ENCODE measurements at regions not wholly inside any gene's neighbourhood (a gene's known extent, or its start where the extent isn't known, plus 50 kb on each side); places are given as distances from the start of the nearest gene placed in this dataset.
"Not testable (repeated sequence)": the region's sequence is repeated elsewhere in the genome, so short reads cannot be mapped to it uniquely, and the experiment has no call there.

GRCh38 chr1:119191325-119191724, 50.9 kb upstream of the WARS2 start:
- no peak for TF ChIP-seq POLR2A (IDR thresholded peaks at IDR 0.05; ENCODE audit: low read length)
- no peak for TF ChIP-seq GATA1 (IDR thresholded peaks at IDR 0.05; ENCODE audit: low read depth, low read length)

DNA sequence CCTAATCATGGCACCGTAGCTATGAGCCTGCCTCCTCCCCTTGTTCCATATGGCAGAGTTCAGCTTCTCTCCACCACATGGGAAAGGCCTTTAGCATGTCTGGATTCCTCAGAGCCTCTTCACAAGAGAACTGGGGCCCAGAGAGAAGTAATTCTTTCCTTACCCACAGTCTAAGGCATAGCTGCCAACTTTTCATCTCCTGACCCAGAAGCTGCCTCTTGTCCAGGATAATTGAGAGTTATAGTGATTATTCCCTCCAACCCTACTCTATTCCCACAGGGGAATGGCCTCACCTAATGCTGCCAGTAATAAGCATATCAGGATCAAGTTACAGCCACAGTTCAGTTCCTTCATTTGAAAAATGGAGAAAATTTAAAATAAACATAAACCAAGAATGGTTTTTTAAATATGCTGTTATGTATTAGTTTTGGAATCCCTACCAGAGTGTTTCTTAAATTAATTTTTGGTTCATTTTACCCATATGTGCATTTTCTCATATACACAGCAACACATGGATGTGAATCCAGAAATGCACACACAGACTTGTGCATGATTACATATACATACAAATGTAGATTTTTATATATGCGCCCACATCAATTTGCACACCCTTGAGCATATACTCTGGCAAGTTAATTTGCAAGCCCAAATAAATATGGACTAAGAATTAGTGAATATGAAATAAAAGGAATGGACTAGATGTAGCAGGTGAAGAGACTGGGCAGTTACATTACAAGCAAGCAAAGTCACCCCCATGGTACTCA, 63.9 kb upstream of the WARS2 start:
- TF ChIP-seq GATA1 (IDR thresholded peaks at IDR 0.05; ENCODE audit: low read depth, low read length) (no peak), POLR2A (IDR thresholded peaks at IDR 0.05; ENCODE audit: low read length) (no peak)

More at GRCh38 chr1:119191325-119191724, 50.9 kb upstream of the WARS2 start:
- DNase-seq: no peak

GRCh38 chr1:119204961-119205357, 64.5 kb upstream of the WARS2 start:
- TF ChIP-seq GATA1 (IDR thresholded peaks at IDR 0.05; ENCODE audit: low read depth, low read length) (no peak), POLR2A (IDR thresholded peaks at IDR 0.05; ENCODE audit: low read length) (no peak)
- peak in 1 of 2 experiments; percentile 22 for DNase-seq

More for the DNA sequence above, 63.9 kb upstream of the WARS2 start:
- no peak for DNase-seq

DNA sequence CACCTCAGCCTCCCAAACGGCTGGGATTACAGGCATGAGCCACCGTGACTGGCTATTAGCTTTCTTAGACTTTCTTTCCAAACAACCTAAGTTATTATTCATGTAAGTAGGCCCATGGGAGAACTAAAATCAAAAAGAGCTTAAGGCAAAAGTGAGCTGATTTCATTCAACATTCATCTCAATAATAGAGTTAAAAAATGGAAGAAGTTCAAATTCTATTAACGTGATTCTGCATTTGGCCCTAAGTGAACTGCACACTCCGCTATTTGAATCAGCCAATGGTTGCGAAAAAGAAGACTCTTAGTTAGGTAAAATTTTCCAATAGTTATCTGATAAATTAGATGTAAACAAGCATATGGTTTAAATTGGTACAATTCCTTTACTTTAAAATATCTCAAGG, 68.6 kb upstream of the WARS2 start:
- DNase-seq: no peak
- TF ChIP-seq POLR2A (IDR thresholded peaks at IDR 0.05; ENCODE audit: low read length) (no peak), GATA1 (IDR thresholded peaks at IDR 0.05; ENCODE audit: low read depth, low read length) (no peak)

GRCh38 chr1:119209596-119210295, 69.3 kb upstream of the WARS2 start:
- DNase-seq: no peak
- TF ChIP-seq POLR2A (IDR thresholded peaks at IDR 0.05; ENCODE audit: low read length): no peak
- TF ChIP-seq GATA1 (IDR thresholded peaks at IDR 0.05; ENCODE audit: low read depth, low read length): no peak

DNA sequence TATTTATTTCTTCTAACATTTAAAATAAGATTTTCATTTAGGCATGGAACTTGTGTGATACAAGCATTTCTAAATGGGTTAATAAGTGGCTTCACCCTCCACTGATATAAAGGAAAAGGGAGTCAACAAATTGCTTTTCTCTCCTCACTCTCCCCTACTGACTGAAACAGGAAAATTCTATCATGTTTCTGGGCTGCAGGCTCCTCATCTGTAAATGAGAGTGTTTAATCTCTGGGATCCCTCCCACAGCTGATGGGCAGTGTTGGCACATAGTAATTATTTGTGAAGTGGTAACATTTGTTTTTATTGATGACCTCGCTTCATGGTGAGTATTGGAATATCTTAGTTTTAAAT, 69.8 kb upstream of the WARS2 start:
- TF ChIP-seq GATA1 (IDR thresholded peaks at IDR 0.05; ENCODE audit: low read depth, low read length) (no peak), POLR2A (IDR thresholded peaks at IDR 0.05; ENCODE audit: low read length) (no peak)
- no peak for DNase-seq

DNA sequence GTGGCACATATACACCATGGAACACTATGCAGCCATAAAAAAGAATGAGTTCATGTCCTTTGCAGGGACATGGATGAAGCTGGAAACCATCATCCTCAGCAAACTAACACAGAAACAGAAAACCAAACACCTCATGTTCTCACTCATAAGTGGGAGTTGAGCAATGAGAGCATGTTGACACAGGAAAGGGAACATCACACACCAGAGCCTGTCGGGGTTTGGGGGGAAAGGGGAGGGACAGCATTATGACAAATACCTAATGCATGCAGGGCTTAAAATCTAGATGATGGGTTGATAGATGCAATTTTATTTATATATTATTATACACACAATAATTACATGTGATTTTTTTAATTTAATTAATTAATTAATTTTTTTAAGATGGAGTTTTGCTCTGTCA, 72.8 kb upstream of the WARS2 start:
- not testable (repeated sequence) for DNase-seq

DNA sequence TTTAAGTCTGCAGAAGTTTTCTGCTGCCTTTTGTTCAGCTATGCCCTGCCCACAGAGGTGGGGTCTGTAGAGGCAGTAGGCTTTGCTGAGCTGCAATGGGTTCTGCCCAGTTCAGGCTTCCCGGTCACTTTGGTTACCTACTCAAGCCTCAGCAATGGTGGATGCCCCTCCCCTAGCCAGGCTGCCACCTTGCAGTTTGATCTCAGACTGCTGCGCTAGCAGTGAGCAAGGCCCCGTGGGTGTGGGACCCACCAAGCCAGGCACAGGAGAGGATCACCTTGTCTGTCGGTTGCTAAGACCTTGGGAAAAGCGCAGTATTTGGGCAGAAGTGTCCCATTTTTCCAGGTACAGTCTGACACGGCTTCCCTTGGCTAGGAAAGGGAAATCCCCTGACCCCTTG, 74.5 kb upstream of the WARS2 start:
- DNase-seq: not testable (repeated sequence)

DNA sequence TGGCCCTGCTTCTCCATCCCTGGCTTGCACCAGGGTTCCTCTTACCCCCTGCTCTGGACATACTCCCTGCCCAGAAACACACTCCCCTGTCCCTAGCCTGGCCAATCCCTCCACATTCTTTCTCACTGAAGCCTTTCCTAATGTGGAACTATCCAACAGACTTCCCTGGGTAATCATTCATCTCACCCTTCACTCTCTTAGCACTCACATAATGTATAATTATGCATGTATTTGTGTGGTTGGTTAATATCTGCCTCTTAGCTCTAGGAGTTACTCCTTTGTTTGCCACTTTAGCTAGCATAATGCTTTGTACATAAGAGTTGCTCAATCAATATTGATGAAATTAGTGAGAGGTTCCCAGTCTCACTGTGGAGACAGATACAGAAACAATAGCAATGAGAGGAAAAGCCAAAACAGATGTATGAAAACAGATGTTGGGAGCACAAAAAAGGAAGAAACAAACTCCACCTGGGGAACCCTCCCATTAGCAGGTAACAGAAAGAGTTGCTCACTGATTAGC, 76.9 kb upstream of the WARS2 start:
- TF ChIP-seq GATA1 (IDR thresholded peaks at IDR 0.05; ENCODE audit: low read depth, low read length) (no peak), POLR2A (IDR thresholded peaks at IDR 0.05; ENCODE audit: low read length) (no peak)
- DNase-seq: no peak

DNA sequence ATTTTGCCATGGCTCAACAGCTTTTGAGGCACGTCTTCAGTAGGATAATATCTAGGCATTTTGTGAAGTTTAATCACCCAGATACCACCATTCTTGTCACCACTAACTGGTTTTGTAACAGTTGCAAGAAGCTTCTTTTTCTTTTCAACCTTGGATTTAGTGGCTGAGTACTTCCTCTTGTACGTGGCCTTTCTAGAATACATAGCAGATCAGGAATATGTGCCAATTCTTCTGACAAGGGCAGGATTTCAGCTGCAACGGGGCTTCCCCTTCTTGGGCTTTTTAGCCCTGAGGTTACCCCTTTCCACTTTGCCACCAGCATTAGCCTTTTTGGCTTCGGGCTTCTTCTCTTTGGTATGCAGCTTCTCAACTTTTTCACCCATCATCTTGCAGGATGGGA, 79.3 kb upstream of the WARS2 start:
- no peak for DNase-seq
- TF ChIP-seq POLR2A (IDR thresholded peaks at IDR 0.05; ENCODE audit: low read length) (no peak), GATA1 (IDR thresholded peaks at IDR 0.05; ENCODE audit: low read depth, low read length) (no peak)

DNA sequence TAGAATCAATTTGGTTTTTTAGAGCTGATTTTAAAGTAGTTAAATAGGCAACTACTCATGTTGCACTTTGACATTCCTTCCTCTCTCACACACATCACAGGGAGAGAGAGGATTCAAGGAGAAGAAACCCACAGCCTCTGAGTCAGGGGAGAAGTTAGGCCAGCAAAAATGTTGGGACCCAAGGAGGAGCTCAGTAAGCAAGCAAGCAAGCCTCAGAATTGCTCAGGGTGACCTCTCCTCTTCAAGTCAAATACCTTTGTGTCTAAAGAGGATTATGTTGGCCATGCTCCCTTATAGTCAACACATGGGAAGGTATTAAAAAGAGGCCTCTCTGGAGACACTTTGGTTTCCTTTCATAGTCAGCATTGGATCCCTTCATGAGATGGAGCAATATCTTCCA, 80.5 kb upstream of the WARS2 start:
- no peak for DNase-seq
- TF ChIP-seq GATA1 (IDR thresholded peaks at IDR 0.05; ENCODE audit: low read depth, low read length): no peak
- TF ChIP-seq POLR2A (IDR thresholded peaks at IDR 0.05; ENCODE audit: low read length): no peak

DNA sequence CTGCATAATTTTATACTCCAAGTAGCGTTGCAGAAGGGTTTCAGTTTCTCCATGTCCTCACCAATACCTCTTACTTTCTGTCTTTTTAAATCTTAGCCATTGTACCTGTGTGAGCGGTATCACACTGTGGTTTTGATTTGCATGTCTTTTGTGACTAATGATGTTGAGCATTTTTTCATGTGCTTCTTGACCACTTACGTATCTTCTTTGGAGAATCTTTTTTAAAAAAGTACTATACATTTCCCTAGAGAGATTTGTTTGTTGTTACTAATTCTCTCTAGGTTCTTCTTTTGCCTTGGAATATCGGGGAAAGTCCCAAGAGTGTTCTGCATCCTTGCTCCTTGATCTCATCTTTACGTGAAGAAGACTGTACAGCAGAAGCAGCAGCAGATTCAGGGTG, 81.8 kb upstream of the WARS2 start:
- no peak for TF ChIP-seq POLR2A (IDR thresholded peaks at IDR 0.05; ENCODE audit: low read length)
- no peak for TF ChIP-seq GATA1 (IDR thresholded peaks at IDR 0.05; ENCODE audit: low read depth, low read length)
- DNase-seq: no peak

DNA sequence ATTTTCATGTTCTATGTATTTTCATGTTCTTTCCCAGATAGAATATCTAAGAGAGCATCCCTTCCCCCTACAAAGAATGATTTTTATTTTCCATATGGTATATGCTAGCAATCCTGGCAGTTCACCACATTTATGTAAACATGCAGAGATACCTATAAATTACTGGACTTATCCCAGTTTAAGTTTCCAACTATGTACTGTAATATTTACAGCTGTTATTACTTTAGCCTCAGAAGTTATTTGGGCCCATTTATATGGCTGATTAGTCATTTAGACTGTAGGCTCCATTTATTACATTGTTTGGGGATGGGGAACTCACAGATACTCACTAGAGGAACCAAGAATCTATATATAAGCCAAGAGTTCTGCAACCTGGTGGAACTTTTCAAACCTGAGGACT, 84.8 kb upstream of the WARS2 start:
- TF ChIP-seq GATA1 (IDR thresholded peaks at IDR 0.05; ENCODE audit: low read depth, low read length) (no peak), POLR2A (IDR thresholded peaks at IDR 0.05; ENCODE audit: low read length) (no peak)
- DNase-seq: no peak

GRCh38 chr1:119225831-119226230, 85.4 kb upstream of the WARS2 start:
- TF ChIP-seq GATA1 (IDR thresholded peaks at IDR 0.05; ENCODE audit: low read depth, low read length): no peak
- TF ChIP-seq POLR2A (IDR thresholded peaks at IDR 0.05; ENCODE audit: low read length): no peak
- no peak for DNase-seq

DNA sequence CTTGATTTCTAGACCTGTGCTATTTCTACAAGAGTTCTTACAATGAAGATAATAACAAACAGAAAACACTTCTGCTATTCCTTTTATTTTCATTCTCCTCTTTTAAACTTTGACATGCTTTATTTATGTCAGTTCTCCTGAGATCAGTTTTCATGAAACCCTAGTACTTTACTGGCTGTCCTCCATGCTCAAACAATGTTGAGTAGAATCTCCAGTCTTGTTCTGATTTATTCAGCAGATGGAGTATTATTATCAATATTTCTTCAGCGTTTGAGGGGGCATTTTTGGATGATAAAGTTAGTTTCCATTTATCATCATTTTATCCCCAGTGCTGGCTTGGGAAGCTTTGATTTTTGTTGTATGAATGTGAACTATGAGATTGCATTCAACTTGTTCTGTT, 85.9 kb upstream of the WARS2 start:
- TF ChIP-seq GATA1 (IDR thresholded peaks at IDR 0.05; ENCODE audit: low read depth, low read length) (no peak), POLR2A (IDR thresholded peaks at IDR 0.05; ENCODE audit: low read length) (no peak)
- DNase-seq: no peak
